BJ (cell line): ENCODE measurements at regions not wholly inside any gene's neighbourhood (a gene's known extent, or its start where the extent isn't known, plus 50 kb on each side); places are given as distances from the start of the nearest gene placed in this dataset.

ENCODE experiments used
- CTCF ChIA-PET: fragments of 350-600 bp; formaldehyde crosslinking; extraction: SDS; loops from one replicate; lab custom pipeline; 2021; ENCODE audit warnings: antibody characterized with exemption, inconsistent platforms; lab: Yijun Ruan, JAX
- POLR2A ChIA-PET: fragments of 300-600 bp; sonication (Branson Sonifier 250); formaldehyde crosslinking; extraction: SDS; loops from one replicate; lab custom pipeline; 2021; ENCODE audit warnings: antibody characterized with exemption; lab: Charles Lee
- DNase-seq: peaks from one replicate; pipeline ENCODE4 v3.0.0-alpha.2; 2011; ENCODE audit warnings: low read depth
- H3K27me3 ChIP-seq: 2 replicates; pipeline ENCODE4 v1.6.0; 2011; ENCODE audit warnings: low read length; ENCODE audit not compliant: control insufficient read depth, insufficient read depth
- H3K36me3 ChIP-seq: 2 replicates; pipeline ENCODE4 v1.5.1; 2011; ENCODE audit warnings: low read length; ENCODE audit not compliant: control insufficient read depth, insufficient read depth
- H3K4me3 ChIP-seq: 2 replicates; pipeline ENCODE4 v1.5.1; 2011; ENCODE audit warnings: low read depth, mild to moderate bottlenecking, control low read depth, low read length
- CTCF ChIP-seq: IDR thresholded peaks from 2 replicates; pipeline ENCODE4 v1.5.1; 2011; ENCODE audit warnings: low read depth, mild to moderate bottlenecking, control low read depth, inconsistent platforms, low read length, moderate library complexity; ENCODE audit not compliant: insufficient read depth

GRCh38 chr4:116734178-116734577 lies 351.2 kb downstream of the TRAM1L1 start:
- ChIA-PET POLR2A (no interaction called here), CTCF (no interaction called here)
- DNase-seq: no peak
- TF ChIP-seq CTCF: no peak
- Histone ChIP-seq H3K27me3 (no peaks in the 10 kb centered on the region), H3K36me3 (no peaks in the 10 kb centered on the region), H3K4me3 (no peak overlapping the region)

GRCh38 chr4:116733370-116733769 lies 352.0 kb downstream of the TRAM1L1 start:
- Histone ChIP-seq H3K36me3 (no peaks in the 10 kb centered on the region), H3K27me3 (no peaks in the 10 kb centered on the region), H3K4me3 (no peak overlapping the region)
- no peak for TF ChIP-seq CTCF
- DNase-seq: no peak
- ChIA-PET CTCF (no interaction called here), POLR2A (no interaction called here)

- Histone ChIP-seq H3K27me3 (no peaks in the 10 kb centered on the region), H3K4me3 (no peak overlapping the region), H3K36me3 (no peaks in the 10 kb centered on the region)
- DNase-seq: no peak
- TF ChIP-seq CTCF: no peak
- CTCF ChIA-PET: no interaction called here
- POLR2A ChIA-PET: no interaction called here
Observed at GRCh38 chr4:116726523-116726922, 358.9 kb downstream of the TRAM1L1 start.

- TF ChIP-seq CTCF: no peak
- ChIA-PET CTCF (no interaction called here), POLR2A (no interaction called here)
Observed at GRCh38 chr4:116724249-116724648, 361.1 kb downstream of the TRAM1L1 start.

GRCh38 chr4:116705466-116705865 lies 379.9 kb downstream of the TRAM1L1 start:
- CTCF ChIA-PET: no interaction called here
- H3K4me3 ChIP-seq: no peak overlapping the region
- H3K36me3 ChIP-seq: no peaks in the 10 kb centered on the region
- TF ChIP-seq CTCF: no peak
- H3K27me3 ChIP-seq: no peaks in the 10 kb centered on the region
- no peak for DNase-seq
- POLR2A ChIA-PET: no interaction called here

More at GRCh38 chr4:116724249-116724648, 361.1 kb downstream of the TRAM1L1 start:
- Histone ChIP-seq H3K27me3 (no peaks in the 10 kb centered on the region), H3K36me3 (no peaks in the 10 kb centered on the region), H3K4me3 (no peak overlapping the region)
- DNase-seq: no peak
